ENCODE measurements at regions not wholly inside any gene's neighbourhood (a gene's known extent, or its start where the extent isn't known, plus 50 kb on each side); places are given as distances from the start of the nearest gene placed in this dataset.

GRCh38 chr7:97407106-97407505, 289.6 kb downstream of the SDHAF3 start:
- Histone ChIP-seq H3K9ac (ENCODE audit: insufficient read depth, low read depth, low read length) (no peak overlapping the region), H4K20me1 (ENCODE audit: insufficient read depth, low read length) (no peaks in the 10 kb centered on the region), H2AFZ (ENCODE audit: low read length) (no peak overlapping the region), H3K27me3 (ENCODE audit: control insufficient read depth in 1 of 2, insufficient read depth in 2 of 2, low read length in 2 of 2) (peaks cover 0 to 3% of the 10 kb centered on the region in 2 experiments; a peak in 1 of 5 replicates), H3K4me3 (replicated peaks in 1 of 3; ENCODE audit: insufficient read depth in 1 of 3, low read depth in 2 of 3, low read length in 3 of 3) (no peak overlapping the region), H3K9me3 (ENCODE audit: low read length) (no peaks in the 10 kb centered on the region), H3K27ac (ENCODE audit: extremely low read length, insufficient read depth, low read length) (no peak overlapping the region), H3K4me2 (ENCODE audit: low read depth, low read length) (no peak overlapping the region), H3K36me3 (replicated peaks in 1 of 2; ENCODE audit: control insufficient read depth in 1 of 2, insufficient read depth in 2 of 2, low read length in 2 of 2) (no peaks in the 10 kb centered on the region), H3K4me1 (ENCODE audit: insufficient read depth, low read length) (no peaks in the 10 kb centered on the region), H3K79me2 (ENCODE audit: insufficient read depth, low read length) (no peaks in the 10 kb centered on the region)
- ChIA-PET POLR2A (no interaction called here), CTCF (ENCODE audit: low intra/inter-chr PET ratio, low total read pairs) (no interaction called here)
- in situ Hi-C loops (cut with HindIII; ENCODE audit: extremely low pct_ligation_motif_present, low pct_unique_long_range_greater_than_20kb), result no loop called here
- no TSS peak for BruUV-seq (replicated peaks)
- ATAC-seq, result no peak
- no peak for TF ChIP-seq REST (IDR thresholded peaks at IDR 0.05; ENCODE audit: borderline replicate concordance in 1 of 2, low read depth in 1 of 2, low read length in 2 of 2)
- TF ChIP-seq HNRNPK (IDR thresholded peaks at IDR 0.05; ENCODE audit: low read depth, low read length, poor library complexity, severe bottlenecking), result peak; percentile 56
- no peak for TF ChIP-seq YEATS2 (CRISPR knock-in tag; IDR thresholded peaks at IDR 0.05; ENCODE audit: borderline replicate concordance)
- FAIRE-seq, result no peak
- DNase-seq (ENCODE audit: low spot score), result no peak
- intact Hi-C loops (cut with micrococcal nuclease; ENCODE audit: unreplicated experiment), result no loop called here

DNA sequence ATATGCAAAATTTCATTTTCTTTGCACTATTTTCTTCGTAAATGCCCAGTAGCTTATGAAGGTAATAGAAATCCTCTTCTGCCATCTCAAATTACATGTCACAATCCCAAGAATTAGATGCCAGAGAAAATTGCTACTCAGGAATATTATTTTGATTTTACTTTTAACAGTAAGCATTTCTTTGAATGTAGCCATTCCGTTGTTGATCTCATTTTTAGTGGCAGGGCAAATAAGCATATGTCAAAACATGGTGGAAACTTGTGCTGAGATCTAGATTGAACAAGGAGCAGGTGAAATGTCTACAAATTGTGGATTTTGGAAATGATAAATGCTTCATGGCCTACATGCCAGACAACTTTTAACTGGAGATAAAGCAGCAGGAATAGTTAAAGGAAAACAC, 291.8 kb downstream of the SDHAF3 start:
- WGBS (ENCODE audit: low lambda C conversion rate), result 2% methylated on average over 2 of the region's 2 CpGs
- Histone ChIP-seq H3K4me2 (ENCODE audit: low read depth, low read length) (no peak overlapping the region), H3K27ac (ENCODE audit: extremely low read length, insufficient read depth, low read length) (no peak overlapping the region), H3K79me2 (ENCODE audit: insufficient read depth, low read length) (no peaks in the 10 kb centered on the region), H3K27me3 (ENCODE audit: control insufficient read depth in 1 of 2, insufficient read depth in 2 of 2, low read length in 2 of 2) (peaks cover 0 to 1% of the 10 kb centered on the region in 2 experiments; a peak in 1 of 5 replicates), H3K9me3 (ENCODE audit: low read length) (no peaks in the 10 kb centered on the region), H3K9ac (ENCODE audit: insufficient read depth, low read depth, low read length) (no peak overlapping the region), H3K4me3 (replicated peaks in 1 of 3; ENCODE audit: insufficient read depth in 1 of 3, low read depth in 2 of 3, low read length in 3 of 3) (no peak overlapping the region), H3K36me3 (replicated peaks in 1 of 2; ENCODE audit: control insufficient read depth in 1 of 2, insufficient read depth in 2 of 2, low read length in 2 of 2) (no peaks in the 10 kb centered on the region), H2AFZ (ENCODE audit: low read length) (no peak overlapping the region), H3K4me1 (ENCODE audit: insufficient read depth, low read length) (no peaks in the 10 kb centered on the region), H4K20me1 (ENCODE audit: insufficient read depth, low read length) (no peaks in the 10 kb centered on the region)
- ATAC-seq (no peak), DNase-seq (ENCODE audit: low spot score) (no peak), FAIRE-seq (no peak)
- TF ChIP-seq PAWR (CRISPR knock-in tag; IDR thresholded peaks at IDR 0.05; ENCODE audit: borderline replicate concordance) (no peak), CREM (IDR thresholded peaks at IDR 0.05) (no peak), CREM (CRISPR knock-in tag; IDR thresholded peaks at IDR 0.05) (no peak), MNT (IDR thresholded peaks at IDR 0.05) (no peak), HNRNPK (IDR thresholded peaks at IDR 0.05; ENCODE audit: low read depth, low read length, poor library complexity, severe bottlenecking) (no peak), POLR2AphosphoS2 (IDR thresholded peaks at IDR 0.05; ENCODE audit: low read depth, low read length) (no peak), PAX8 (CRISPR knock-in tag; IDR thresholded peaks at IDR 0.05; ENCODE audit: borderline replicate concordance) (no peak)
- TF ChIP-seq, protein P1, sequence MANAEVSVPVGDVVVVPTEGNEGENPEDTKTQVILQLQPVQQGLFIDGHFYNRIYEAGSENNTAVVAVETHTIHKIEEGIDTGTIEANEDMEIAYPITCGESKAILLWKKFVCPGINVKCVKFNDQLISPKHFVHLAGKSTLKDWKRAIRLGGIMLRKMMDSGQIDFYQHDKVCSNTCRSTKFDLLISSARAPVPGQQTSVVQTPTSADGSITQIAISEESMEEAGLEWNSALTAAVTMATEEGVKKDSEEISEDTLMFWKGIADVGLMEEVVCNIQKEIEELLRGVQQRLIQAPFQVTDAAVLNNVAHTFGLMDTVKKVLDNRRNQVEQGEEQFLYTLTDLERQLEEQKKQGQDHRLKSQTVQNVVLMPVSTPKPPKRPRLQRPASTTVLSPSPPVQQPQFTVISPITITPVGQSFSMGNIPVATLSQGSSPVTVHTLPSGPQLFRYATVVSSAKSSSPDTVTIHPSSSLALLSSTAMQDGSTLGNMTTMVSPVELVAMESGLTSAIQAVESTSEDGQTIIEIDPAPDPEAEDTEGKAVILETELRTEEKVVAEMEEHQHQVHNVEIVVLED (CRISPR knock-in tag; IDR thresholded peaks at IDR 0.05; ENCODE audit: borderline replicate concordance), result no peak
- in situ Hi-C loops (cut with HindIII; ENCODE audit: extremely low pct_ligation_motif_present, low pct_unique_long_range_greater_than_20kb) (no loop called here), intact Hi-C loops (cut with micrococcal nuclease; ENCODE audit: unreplicated experiment) (no loop called here)
- no TSS peak for BruUV-seq (replicated peaks)
- ChIA-PET CTCF (ENCODE audit: low intra/inter-chr PET ratio, low total read pairs) (no interaction called here), POLR2A (no interaction called here)

Measured in HepG2 (cell line).